HG02981 (cell line): ENCODE measurements at regions not wholly inside any gene's neighbourhood (a gene's known extent, or its start where the extent isn't known, plus 50 kb on each side); places are given as distances from the start of the nearest gene placed in this dataset.
A peak's percentile ranks its signal among the peaks of the same experiment; 100 is the strongest.
"Not testable (repeated sequence)": the region's sequence is repeated elsewhere in the genome, so short reads cannot be mapped to it uniquely, and the experiment has no call there.

ENCODE experiments used
- ATAC-seq: cut with Tn5 transposase; IDR thresholded peaks from one replicate; pipeline ENCODE4 v1.9.1; 2021; ENCODE audit warnings: mild to moderate bottlenecking, moderate library complexity; ENCODE audit not compliant: unreplicated experiment

DNA sequence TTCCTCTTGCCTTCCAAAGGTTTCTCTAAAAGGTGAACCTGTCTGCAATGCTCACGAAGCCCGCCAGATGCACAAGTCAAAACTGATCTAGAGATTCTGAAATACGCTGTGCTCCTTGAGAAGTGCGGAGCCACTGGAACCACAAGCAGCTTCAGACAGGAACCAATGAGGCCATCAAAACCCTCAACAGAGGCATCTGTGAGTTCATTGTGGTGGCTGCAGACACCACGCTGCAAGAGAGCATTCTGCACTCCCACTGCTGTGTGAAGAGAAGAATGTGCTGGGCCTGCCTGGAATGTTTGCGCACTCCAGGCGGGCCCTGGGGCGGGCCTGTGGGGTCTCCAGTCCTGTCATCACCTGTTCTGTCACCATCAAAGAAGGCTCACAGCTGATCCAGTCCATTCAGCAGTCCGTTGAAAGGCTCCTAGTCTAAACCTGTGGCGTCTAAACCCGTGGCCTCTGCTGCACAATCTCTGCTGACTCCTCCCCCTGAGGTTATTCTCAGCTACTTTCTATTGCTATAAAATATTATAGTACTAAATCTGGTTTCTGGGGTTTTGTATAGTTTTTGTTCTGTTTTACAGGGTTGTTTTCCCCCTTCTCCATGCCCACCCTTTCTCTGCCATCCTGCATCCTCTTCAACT, 187.4 kb downstream of the FAM72C start:
- not testable (repeated sequence) for ATAC-seq

DNA sequence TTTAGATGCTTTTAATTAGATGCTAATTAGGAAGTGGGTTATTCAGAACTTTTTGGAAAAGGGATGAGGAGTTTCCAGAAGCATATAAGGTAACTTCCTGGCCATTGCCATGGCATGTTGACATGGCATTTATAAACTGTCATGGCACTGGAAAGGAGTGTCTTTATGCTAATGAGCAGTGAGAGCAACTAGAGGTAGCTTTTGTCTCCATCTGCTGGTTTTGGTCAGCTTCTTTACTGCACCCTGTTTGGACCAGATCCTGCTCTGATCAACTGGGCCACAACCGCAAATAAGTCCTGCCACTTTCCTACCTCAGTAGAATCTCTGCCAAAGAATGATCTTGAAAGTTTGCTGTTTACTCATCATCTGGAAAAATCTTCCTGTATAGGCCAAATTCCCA, 193.6 kb downstream of the FAM72C start:
- ATAC-seq, result not testable (repeated sequence)

DNA sequence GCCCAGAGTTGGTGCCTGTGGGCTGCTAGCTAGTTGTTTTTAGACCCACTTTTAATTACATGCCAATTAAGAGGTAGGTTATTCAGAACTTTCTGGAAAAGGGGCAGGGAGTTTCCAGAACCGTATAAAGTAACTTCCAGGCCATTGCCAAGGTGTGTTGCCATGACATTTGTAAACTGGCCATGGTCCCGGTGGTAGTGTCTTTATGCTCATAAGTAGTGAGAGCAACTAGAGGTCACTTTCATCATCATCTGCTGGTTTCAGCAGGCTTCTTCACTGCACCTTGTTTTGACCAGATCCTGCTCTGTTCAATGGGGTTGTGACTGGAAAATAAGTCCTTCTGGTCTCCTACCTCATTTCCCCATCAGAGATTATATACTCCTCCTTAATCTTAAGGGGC, 207.0 kb downstream of the FAM72C start:
- ATAC-seq, result not testable (repeated sequence)

DNA sequence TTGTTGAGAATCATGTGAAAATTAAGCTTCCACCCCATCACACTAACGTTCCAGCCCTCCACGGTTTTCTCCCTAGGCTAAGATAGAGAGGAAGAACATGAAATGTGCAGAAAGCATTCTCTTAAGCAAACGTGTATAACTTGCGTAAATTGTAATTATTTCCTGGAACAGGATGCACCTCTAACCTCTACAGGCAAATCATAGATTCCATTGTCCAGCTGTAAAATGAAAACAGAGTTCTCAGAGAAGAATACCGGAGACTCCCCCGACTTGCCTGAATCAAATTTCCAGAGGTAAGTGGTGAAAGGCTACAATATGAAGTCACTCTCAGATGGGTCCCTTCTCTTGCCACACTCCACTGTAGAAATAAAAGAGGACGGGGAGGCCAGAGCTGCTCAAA, 211.4 kb downstream of the FAM72C start:
- not testable (repeated sequence) for ATAC-seq

DNA sequence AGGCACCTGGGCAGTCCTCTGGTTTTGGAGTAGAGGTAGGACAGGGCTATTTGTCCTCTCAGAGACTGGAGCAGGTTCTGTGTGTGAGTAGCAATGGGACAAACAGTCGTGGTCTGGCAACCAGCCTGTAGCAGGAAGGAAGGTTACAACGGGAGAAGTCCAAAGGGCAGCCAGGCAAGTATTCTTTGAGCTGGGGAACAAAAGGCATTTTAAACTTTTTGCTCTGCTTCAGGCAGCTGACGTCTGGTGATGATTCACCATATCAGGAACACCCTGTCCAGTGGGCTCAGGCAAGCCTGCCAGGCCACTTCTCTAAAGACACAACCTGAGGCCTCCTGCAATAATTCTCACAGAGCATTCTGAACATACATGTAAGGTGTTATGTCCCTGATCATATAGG, 215.8 kb downstream of the FAM72C start:
- ATAC-seq, result not testable (repeated sequence)

DNA sequence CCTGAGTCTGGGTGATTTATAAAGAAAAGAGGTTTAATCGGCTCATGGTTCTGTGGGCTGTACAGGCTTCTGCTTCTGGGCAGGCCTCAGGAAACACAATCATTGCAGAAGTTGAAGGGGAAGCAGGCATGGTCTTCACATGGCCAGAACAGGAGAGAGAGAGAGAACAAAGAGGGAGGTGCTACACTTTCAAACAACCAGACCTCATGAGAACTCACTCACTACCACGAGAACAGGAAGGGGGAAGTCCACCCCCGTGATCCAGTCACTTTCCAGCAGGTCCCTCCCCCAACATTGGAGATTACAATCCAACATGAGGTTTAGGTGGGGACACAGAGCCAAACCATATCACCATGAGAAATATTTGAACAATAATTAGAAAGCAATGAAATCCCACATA, 222.9 kb downstream of the FAM72C start:
- ATAC-seq, result no peak

DNA sequence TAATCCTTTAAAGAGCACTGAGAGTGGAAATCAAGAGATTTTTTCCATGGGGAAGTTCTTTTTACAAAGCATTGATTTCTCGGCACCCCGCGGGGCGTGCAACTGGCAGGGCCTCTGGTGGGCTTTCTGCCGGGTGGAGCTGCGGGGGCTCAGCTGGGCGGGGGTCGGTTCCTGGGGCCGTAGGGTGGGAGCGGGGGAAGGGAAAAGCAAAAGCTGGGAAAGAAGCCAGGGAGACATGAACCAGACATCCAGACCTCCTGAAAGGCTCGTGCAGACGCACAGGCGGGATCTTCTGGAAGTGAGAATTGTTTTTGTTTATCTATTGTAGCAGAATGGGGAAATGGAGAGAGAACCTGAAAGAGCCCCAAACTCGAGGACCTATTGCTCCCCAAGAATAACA, 235.2 kb downstream of the FAM72C start:
- ATAC-seq, result no peak

DNA sequence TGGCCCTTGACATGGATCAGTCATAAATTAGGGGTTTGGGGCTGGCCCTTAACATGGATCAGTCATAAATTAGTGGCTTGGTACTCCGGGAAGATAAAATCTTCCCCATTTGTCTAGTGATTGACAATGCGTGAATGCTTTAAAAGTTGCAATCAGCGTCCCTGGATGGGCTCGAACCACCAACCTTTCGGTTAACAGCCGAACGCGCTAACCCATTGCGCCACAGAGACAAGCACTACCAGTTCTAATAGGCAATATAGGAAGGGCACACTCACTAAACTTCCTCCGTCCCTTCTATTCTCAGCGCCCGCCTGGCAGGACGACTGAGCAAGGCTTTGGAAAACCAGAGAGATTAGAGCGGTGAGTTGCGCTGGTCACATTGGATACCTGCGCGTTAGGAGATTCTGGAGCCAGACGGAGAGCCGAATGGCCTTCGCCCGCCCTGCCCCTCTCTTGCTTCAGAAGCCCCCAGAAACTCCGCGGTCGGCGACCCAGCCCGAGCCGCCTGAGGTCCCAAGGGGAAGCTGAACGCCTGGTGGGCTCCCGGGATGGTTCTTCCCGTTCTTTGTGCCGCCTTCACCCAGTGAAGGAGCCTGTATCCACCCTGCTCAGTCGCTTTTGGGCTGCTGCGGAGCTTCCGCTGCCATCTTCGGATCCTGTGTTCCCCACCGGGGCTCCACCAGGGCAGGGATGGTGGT, 235.9 kb downstream of the FAM72C start:
- no peak for ATAC-seq

DNA sequence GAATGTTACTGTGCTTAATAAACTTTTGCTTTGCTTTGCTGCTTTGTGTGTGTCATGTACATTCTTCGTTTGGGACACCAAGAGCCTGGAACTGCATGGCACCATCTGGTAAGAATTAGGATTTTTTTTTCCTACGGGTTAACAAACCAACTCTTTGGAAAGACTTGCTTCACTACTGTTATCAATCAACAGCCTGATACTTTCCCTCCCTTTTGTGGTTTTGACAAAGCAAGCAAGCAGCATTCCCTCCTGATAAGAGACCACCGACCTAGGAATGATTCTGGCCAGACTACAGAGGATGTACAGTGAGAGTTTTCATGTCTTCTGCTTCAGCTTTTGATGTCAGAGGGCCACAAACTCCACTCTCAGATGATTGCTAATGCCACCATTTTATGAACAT, 237.5 kb downstream of the FAM72C start:
- not testable (repeated sequence) for ATAC-seq

DNA sequence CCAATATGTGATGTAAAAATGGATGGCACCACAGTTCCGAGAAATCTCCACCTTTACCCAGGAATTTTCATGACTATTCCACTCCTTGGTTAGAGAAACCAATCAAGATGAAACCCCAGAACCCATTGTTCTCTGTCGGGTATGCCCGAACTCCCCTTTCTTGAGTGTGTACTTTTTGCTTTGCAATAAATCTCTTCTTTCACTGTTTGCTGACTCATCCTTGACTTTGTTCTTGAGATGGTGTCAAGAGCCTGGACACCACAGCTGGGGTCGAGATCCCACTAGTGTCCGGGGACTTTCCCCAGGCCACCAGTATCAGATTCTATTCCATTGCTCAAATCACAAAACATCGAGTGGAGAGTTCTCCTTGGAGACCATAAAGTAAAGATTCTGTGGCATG, 240.9 kb downstream of the FAM72C start:
- ATAC-seq, result not testable (repeated sequence)

DNA sequence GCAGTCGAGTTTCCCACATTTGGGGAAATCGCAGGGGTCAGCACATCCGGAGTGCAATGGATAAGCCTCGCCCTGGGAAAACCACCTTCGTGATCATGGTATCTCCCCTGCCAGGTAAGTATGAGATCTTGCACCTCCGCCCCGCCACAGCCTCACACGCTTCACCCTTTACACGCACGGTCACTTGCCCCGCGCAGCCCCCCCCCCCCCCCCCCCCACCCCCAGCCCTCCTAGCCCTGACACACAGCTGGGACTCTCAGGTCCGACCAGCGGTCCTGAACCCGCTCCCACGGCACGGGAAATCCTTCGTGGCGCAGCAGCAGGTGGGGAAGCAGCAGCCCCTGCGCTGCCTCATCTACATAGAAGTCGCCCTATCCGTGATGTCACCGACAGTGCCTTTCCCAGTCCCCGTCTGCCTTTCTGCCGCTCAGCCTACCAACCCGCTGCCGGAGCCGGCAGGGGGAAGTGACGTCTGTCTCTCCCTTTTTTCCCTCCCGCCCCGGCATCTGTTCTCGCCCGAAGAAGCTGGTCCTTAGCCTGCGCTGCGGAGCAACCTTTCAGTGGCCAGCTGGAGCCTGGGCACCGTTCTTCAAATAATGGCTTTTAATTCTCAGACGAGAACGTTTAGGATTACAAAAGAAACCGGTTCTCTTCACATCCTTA, 242.2 kb downstream of the FAM72C start:
- peak; percentile 64 for ATAC-seq

DNA sequence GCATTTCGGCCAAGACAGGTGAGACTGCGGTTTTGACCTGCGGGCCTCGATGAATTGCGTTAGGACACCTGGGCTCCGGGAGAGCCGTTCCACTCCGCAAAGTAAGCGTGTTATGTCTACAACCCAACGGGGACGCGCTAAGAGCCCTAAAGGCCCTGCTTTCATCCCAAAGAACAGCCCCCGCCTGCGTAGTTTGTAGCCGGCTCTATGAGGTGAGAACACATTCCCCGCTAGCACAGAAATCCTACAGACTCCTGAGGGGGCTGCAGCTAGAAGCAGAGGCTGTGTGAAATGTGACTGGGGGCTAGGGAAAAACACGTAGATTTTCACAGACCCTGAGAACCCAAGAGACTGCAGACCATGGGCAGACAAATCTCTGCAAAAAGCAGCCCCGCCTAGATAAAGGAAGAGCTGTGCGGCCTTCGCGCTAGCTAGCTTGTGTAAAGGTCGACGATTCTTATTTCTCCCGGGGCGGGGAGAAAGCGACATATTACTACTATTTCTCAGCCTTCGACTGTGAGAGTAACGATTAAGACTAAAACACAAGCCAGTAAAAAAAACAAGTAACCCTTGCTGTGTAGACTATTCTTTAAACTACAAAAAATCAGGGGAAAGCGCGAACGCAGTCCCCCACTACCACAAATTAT, 242.9 kb downstream of the FAM72C start:
- ATAC-seq, result peak; percentile 92

DNA sequence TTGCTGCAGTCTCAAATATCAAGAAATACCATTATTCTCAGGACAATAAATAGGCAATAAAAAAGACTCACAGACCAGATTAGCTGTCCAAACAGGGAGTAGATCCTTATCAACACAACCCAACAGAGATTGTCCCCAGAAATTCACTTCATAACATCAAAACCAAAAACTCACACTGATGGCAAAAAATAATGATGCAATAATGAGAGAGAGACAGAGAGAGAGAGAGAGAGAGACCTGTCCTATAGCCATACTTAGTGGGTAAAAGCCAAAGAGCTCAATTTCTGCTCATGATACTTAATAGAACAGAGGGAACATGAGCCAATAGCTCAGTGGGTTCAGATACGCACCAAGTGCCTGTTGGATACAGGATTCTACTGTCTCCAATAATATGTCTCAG, 244.5 kb downstream of the FAM72C start:
- no peak for ATAC-seq

DNA sequence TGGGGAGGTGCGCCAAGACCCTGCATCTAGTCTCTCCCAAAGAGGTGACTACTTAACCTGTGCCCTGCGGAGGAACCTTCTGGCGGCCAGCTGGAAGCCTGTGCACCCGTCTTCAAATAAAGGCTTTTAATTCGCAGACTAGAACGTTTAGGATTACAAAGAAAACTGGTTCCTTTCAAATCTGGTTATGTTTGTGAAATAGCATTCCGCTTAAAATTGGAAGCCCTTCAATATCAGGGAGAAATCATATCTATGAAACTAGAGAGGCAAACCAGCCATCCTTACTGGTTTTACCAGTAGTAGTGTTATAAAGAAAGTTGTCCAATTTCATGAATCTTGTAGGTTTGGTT, 250.8 kb downstream of the FAM72C start:
- no peak for ATAC-seq

DNA sequence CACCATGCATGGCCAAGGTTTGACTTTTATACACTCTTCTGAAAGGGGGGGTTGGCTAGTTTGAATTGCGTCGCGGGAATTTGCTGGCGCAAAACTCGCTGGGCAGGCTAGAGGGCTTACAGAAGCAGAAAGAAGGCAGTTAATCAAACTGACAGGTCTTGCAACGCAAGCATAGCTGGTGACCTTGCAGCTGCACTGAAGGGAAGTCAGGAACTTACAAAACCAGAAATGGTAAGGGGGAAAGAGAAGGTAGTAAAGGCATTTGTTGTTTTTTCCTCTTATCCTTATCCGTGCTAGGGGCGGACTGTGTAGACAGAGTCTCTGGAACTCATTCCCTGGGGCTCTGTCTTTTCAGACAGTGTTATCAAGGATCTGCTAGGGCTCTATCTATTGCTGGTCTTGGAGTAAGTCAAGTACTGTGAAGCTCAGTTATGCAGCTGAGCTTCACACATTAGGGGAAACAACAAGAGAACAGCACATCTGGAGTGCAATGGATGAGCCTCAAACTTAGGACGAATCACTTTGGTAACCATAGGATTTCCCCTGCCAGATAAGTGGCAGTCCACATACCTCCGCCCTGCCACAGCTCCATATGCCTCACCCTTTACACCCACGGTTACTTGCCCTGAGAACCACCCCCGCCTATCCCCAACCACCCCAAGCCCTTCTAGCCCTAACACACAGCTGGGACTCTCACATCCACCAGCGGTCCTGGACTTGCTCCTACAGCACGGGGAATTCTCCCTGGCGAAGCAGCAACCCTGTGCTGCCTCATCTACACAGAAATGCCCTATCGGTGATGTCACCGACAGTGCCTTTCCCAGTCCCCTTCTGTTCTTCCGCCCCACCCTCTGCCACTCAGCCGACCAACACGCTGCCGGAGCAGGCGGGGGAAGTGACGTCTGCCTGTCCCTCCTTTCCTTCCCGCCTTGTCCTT, 251.4 kb downstream of the FAM72C start:
- ATAC-seq, result no peak

DNA sequence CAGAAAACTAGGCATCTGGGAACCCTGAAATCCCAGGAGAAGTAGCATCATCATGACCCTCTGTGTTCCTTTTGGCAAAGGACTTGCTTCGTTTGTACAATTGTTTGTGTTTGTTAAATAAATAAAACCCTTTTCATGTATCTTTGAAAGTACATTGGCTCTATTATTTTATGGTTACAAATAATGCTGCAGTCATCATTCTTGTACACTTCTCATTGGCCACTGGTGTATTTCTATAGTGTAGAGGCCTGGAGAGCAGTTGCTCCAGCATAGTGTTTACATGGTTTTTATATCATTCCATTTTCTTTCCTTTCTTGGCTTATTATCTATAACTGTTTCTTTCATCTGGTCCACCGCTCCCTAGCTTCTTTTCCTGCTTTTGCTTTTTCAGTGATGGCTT, 253.3 kb downstream of the FAM72C start:
- ATAC-seq, result no peak

DNA sequence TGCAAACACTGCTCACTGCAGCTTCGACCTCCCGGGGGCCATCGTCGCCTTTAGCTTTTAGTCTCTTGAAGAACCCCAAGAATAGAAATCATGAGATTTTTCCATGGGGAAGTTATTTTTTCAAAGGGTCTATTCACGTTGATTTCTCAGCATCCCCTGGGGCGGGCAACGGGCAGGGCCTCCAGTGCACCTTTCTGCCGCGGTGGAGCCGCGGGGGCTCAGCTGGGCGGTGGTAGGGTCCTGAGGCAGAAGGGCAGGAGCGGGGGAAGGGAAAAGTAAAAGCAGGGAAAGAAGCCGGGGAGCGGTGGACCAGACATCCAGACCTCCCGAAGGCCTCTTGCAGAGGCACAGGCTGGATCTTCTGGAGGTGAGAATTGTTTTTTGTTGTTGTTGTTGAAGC, 253.8 kb downstream of the FAM72C start:
- ATAC-seq, result no peak

DNA sequence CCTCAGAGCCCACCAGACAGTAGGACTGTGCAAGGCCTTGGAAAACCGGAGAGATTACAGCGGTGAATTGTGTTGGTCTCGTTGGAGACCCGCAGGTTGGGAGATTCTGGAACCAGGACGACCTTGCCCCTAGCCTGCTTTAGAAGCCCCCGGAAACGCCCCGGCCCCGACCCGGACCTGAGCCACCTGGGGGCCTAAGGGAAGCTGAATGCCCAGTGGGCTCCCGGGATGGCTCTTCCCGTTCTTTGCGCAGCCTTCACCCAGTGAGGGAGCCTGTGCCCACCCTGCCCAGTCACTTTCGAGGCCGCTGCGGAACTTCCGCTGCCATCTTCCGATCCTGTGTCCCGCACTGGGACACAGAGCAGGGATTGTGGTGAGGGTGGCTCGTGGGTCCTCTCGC, 254.4 kb downstream of the FAM72C start:
- ATAC-seq, result no peak

DNA sequence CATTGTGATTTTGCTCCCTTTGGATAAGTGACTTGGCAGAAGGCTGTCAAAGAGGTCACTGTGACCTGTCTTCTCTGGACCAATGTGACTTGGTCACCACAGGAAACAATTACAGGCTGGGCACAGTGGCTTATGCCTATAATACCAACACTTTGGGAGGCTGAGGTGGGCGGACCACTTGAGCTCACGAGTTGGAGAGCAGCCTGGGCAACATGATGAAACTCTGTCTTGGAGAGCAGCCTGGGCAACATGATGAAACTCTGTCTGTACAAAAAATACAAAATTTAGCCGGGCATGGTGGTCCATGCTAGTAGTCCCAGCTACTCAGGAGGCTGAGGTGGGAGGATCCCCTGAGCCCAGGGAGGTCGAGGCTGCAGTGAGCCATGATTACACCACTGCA, 256.9 kb downstream of the FAM72C start:
- not testable (repeated sequence) for ATAC-seq

DNA sequence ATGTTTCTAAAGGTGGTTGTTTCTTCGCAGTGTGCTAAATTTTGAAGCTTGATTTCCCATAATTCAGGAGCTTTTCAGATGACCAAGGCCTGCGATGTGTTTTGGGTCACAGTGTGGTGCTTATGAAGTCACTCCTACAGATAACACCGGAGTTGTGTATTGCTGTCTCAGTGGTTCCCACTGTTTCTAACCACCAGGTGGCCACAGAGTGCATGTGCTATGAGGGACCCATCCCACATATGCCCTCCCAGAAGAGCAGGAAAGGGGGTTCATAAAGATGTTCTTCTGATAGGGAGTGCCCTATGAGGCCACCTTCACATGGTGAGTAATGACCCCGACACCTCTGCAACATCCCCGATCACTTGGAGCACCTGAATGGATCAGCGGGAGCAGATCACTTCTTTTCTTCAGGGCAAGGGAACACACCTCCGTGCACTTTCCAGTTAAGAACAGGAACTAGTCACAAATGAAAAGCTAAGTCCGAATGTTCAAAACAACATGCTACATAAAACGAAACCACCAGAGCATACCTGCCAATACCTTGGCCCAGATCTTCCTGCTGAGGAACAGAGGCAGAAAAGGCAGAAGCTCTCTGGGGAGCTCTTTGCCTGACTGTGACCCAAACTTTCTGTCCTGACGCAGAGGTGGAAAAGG, 262.1 kb downstream of the FAM72C start:
- ATAC-seq, result not testable (repeated sequence)
